CD4-positive, alpha-beta T cell treated with Interleukin-15 for 1 hour (primary cell): ENCODE measurements at regions not wholly inside any gene's neighbourhood (a gene's known extent, or its start where the extent isn't known, plus 50 kb on each side); places are given as distances from the start of the nearest gene placed in this dataset.
"Not testable (repeated sequence)": the region's sequence is repeated elsewhere in the genome, so short reads cannot be mapped to it uniquely, and the experiment has no call there.

Experiments used
- DNase-seq: peaks from one replicate; pipeline ENCODE4 v3.0.0-alpha.2; 2020

- not testable (repeated sequence) for DNase-seq
Observed at GRCh38 chr16:21422824-21423223, 144.7 kb upstream of the CRYM start.

DNA sequence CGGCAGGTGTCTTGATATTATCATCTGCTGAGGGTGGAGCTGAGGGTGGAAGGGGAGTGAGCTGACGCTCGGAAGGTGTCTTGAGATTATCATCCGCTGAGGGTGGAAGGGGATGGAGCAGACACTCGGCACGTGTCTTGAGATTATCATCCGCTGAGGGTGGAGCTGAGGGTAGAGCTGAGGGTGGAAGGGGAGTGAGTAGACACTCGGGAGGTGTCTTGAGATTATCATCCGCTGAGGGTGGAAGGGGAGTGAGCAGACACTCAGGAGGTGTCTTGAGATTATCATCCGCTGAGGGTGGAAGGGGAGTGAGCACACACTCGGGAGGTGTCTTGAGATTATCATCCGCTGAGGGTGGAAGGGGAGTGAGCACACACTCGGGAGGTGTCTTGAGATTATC, 126.6 kb upstream of the CRYM start:
- DNase-seq: not testable (repeated sequence)

- not testable (repeated sequence) for DNase-seq
Observed at GRCh38 chr16:21397866-21398265, 119.8 kb upstream of the CRYM start.

- not testable (repeated sequence) for DNase-seq
Observed at GRCh38 chr16:21396545-21396944, 118.5 kb upstream of the CRYM start.

GRCh38 chr16:21390634-21391033, 112.5 kb upstream of the CRYM start:
- not testable (repeated sequence) for DNase-seq

DNA sequence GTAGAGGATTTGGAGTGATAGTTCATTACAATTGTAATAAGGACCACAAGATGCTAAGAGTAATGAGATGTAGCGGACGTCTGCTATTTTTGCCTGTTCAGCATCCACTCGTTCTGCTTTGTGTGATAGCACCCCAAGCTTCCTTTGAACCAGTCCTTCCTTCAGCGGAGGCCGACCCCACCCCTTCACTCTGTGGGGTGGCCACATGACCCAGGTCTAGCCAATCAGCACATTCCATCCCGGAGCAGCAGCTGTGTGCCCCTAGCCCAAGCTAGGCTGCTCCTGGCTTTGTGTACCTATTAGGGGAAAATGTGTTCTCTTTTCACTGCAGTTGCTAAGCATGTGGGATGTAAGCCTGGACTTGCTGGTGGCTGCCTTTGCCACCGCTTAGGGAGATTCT, 111.8 kb upstream of the CRYM start:
- DNase-seq: not testable (repeated sequence)

DNA sequence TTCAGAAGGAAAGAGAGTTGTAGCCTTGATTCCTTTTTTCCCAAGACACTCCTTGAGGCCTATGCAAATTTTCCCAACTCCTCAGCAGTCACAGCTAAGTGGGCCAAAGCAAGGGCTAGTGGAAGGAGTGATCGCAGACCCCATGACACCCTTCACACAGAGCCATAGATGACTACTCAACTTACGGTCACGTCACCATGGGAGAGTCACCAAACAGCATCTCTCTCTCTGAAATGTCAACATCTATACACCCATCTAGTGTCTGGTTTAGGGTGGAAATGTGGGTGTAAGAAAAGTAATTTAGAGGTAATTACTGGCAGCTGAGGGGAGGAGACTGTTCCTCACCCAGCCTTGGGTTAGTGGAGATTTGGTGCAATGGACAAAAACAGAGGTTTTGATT, 109.7 kb upstream of the CRYM start:
- not testable (repeated sequence) for DNase-seq

DNA sequence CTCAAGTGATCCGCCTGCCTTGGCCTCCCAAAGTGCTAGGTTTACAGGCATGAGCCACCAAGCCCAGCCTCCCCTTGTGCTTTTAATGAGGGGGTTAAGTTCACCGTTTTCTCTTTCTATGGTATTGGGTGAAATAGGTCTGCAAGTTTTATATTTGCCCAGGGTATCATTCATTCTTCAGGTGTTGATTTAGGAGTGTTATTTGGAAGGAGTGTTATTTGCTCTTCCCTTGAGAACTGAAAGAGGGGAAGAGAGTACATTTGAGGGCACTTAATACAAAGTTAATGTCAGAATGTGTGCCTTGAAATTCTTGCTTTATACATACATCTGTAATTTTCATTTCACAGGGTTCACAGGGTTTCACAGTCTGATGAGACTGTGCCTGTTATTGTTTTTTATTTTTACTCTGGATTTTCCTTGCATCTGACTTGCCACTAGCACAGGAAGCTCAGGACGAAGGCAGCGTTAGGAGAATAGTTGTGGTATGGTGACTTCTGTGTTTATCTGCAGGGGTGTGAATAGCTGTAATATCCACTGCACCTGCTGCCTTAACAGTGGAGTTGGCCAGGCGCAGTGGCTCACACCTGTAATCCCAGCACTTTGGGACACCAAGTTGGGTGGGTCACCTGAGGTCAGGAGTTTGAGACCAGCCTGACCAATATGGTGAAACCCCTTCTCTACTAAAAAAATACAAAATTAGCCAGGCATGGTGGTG, 108.3 kb upstream of the CRYM start:
- not testable (repeated sequence) for DNase-seq

GRCh38 chr16:21383682-21384081, 105.6 kb upstream of the CRYM start:
- DNase-seq: not testable (repeated sequence)

- DNase-seq: peak; percentile 46
Observed at GRCh38 chr16:21379645-21380044, 101.6 kb upstream of the CRYM start.

DNA sequence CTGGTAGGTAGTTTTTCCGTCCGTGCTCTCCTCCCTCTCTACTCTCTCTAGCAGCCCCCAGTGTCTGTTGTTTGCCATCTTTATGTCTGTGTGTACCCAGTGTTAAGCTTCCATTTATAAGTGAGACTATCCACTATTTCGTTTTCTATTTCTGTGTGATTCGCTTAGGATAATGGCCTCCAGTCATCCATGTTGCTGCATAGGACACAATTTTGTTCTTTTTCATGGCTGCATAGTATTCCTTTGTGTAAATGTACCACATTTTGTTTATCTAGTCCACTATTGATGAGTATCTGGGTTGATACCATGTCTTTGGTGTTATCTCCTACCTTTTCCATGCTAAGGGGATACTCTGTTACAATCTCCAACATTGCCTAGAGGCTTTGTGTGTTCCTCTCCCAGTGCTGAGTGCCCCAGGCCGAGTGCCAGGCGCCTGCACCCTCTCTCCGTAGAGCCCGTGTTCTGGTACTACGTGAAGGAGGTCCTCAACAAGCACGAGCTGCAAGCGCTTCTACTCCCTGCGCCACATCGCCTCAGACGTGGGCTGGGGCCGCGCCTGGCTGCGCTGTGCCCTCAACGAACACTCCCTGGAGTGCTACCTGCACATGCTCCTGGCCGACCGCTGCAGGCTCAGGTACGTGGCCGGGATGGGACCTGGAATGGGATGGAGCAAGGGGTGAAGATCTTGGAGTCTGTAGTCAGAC, 98.3 kb upstream of the CRYM start:
- DNase-seq: not testable (repeated sequence)

- not testable (repeated sequence) for DNase-seq
Observed at GRCh38 chr16:21375334-21375733, 97.2 kb upstream of the CRYM start.

GRCh38 chr16:21373454-21373853, 95.4 kb upstream of the CRYM start:
- not testable (repeated sequence) for DNase-seq

DNA sequence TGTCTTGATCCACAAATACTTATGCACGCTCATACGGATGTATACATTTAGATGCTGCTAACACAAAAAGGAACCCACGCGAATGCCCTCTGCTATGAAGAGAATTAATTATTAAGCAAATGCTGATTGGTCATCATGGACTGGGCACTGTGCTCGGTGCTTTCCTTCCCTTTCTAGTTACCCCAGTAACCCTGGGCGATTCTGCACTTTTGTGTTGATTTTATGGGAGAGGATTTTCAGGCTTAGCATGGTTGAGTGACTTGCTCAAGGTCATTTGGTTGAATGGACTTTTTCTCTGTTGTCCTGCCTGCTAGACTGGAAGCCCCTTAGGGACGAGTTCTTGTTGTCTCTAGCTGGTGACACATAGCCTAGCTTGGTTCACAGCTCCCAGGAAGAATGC, 94.8 kb upstream of the CRYM start:
- not testable (repeated sequence) for DNase-seq

- DNase-seq: not testable (repeated sequence)
Observed at GRCh38 chr16:21372162-21372835, 94.2 kb upstream of the CRYM start.

DNA sequence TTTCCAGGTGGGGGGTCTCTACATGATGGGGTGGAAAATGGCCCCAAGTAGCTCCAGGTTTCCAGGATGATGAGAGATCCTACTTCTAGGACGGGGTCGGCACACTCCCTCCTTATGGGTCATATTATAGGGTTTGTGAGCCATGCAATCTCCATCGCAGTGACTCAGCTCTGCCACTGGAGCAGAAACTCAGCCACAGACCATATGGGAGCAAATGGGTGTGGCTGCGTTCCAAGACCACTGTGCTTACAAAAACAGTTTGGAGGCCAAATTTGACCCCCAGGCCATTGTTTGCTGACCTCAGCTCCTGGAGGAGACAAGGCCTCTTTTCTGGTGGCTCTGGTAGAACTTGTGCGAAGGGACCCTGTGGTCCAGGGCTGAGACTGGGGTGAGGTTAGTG, 92.7 kb upstream of the CRYM start:
- not testable (repeated sequence) for DNase-seq

- not testable (repeated sequence) for DNase-seq
Observed at GRCh38 chr16:21368973-21369942, 91.2 kb upstream of the CRYM start.

- not testable (repeated sequence) for DNase-seq
Observed at GRCh38 chr16:21367733-21368421, 89.8 kb upstream of the CRYM start.

DNA sequence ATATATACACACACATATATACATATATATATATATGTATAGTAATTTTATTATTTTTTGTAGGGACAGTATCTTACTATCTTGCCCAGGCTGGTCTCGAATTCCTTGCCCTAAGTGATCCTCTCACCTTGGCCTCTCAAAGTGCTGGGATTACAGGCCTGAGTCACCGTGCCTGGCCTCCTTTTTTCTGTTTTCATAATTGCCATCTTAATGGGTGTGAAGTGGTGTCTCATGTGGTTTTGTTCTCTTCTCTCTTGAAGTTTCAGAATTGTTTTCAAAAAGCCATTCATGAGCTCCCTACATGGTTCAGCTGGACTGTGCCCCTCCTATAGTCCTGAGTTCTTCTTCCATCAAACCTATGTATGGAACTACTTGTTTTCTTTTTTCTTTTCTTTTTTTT, 88.9 kb upstream of the CRYM start:
- DNase-seq: not testable (repeated sequence)

- DNase-seq: not testable (repeated sequence)
Observed at GRCh38 chr16:21365541-21365940, 87.5 kb upstream of the CRYM start.

DNA sequence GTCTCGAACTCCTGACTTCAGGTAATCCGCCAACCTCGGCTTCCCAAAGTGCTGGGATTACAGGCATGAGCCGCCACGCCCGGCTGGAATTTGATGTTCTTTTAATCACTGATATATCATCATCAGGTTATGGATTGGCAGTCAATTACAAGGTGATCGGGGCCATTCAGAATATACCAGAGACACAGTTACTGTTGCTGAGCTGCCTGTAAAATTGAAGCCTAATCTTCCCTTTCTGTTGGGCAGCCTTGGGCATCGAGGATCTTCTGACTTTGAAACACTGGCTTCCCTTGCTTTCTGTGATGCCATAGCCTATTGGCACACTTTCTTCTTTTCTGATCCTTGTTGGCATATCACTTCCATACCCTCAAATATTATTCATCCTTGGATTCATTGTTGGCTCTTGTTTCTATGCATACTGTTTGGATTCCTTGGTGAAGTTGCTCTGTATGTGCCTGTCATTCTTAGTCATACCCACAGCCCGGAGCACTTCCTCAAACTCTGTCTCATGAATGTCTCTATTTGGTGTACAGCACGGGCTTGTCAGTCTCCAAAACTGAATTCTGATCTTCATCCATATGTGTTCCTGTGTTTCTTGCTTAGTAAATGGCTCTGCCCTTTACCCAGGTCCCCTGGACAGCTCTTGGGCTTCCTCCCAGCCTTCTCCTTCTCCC, 85.6 kb upstream of the CRYM start:
- DNase-seq: peak; percentile 75
